Testis (tissue), 2 donors: ENCODE measurements at regions not wholly inside any gene's neighbourhood (a gene's known extent, or its start where the extent isn't known, plus 50 kb on each side); places are given as distances from the start of the nearest gene placed in this dataset.
"Not testable (repeated sequence)": the region's sequence is repeated elsewhere in the genome, so short reads cannot be mapped to it uniquely, and the experiment has no call there.

ENCODE experiments used
- DNase-seq: peaks from one replicate; pipeline ENCODE4 v3.0.0-alpha.2; 2019
- H3K27ac ChIP-seq, 2 donors: fragments of 200-600 bp; sonication (generic); one replicate each; pipeline ENCODE4 v1.5.1; 2019
- H3K27me3 ChIP-seq: fragments of 200-600 bp; sonication (generic); one replicate; pipeline ENCODE4 v1.5.1; 2019
- H3K36me3 ChIP-seq: fragments of 200-600 bp; sonication (generic); one replicate; pipeline ENCODE4 v1.5.1; 2017; ENCODE audit warnings: low read depth; ENCODE audit errors: missing control alignments
- H3K4me1 ChIP-seq: fragments of 200-600 bp; sonication (generic); one replicate; pipeline ENCODE4 v1.5.1; 2019
- H3K4me3 ChIP-seq, 2 donors: fragments of 200-600 bp; sonication (generic); one replicate each; pipeline ENCODE4 v1.5.1; 2017 to 2019
- H3K9me3 ChIP-seq: fragments of 200-600 bp; sonication (generic); one replicate; pipeline ENCODE4 v1.5.1; 2017
- POLR2A ChIP-seq: fragments of 450-650 bp; IDR thresholded peaks from one replicate; pipeline ENCODE4 v1.6.1; 2017; ENCODE audit warnings: antibody characterized with exemption, mild to moderate bottlenecking, moderate library complexity
- WGBS, 2 donors: methylation state at CpG; one replicate each; pipeline ENCODE4 v1.1.5; 2018; 5-methylcytosine and 5-hydroxymethylcytosine counted together
- intact Hi-C: fragments of 100-400 bp; cut with DNase I; formaldehyde crosslinking; loops from one replicate; pipeline ENCODE4 v1.15.1; 2023; ENCODE audit warnings: low total_unique reads
- TF ChIP-seq, protein P1 (sequence below), 3 experiments: fragments of 450-650 bp in 2 of 3; fragments of 200-600 bp in 1 of 3; sonication (generic) in 1 of 3; IDR thresholded peaks; one replicate each; pipeline ENCODE4 v1.5.1; 2016 to 2019; ENCODE audit warnings: antibody characterized with exemption in 3 of 3, mild to moderate bottlenecking in 2 of 3, moderate library complexity in 1 of 3

- Histone ChIP-seq H3K9me3 (no peaks in the 10 kb centered on the region), H3K27ac (no peak overlapping the region), H3K4me1 (no peaks in the 10 kb centered on the region), H3K27me3 (no peaks in the 10 kb centered on the region), H3K4me3 (no peak overlapping the region), H3K36me3 (no peaks in the 10 kb centered on the region)
- no peak for DNase-seq
- intact Hi-C loops = no loop called here
- TF ChIP-seq POLR2A = no peak
- TF ChIP-seq, protein P1, sequence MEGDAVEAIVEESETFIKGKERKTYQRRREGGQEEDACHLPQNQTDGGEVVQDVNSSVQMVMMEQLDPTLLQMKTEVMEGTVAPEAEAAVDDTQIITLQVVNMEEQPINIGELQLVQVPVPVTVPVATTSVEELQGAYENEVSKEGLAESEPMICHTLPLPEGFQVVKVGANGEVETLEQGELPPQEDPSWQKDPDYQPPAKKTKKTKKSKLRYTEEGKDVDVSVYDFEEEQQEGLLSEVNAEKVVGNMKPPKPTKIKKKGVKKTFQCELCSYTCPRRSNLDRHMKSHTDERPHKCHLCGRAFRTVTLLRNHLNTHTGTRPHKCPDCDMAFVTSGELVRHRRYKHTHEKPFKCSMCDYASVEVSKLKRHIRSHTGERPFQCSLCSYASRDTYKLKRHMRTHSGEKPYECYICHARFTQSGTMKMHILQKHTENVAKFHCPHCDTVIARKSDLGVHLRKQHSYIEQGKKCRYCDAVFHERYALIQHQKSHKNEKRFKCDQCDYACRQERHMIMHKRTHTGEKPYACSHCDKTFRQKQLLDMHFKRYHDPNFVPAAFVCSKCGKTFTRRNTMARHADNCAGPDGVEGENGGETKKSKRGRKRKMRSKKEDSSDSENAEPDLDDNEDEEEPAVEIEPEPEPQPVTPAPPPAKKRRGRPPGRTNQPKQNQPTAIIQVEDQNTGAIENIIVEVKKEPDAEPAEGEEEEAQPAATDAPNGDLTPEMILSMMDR (IDR thresholded peaks at IDR 0.05) = no peak
- 90 to 92% methylated on average over 1 of the region's 1 CpG for WGBS, 2 donors
Observed at GRCh38 chr13:62760724-62761123, 1345.1 kb upstream of the PCDH20 start.

DNA sequence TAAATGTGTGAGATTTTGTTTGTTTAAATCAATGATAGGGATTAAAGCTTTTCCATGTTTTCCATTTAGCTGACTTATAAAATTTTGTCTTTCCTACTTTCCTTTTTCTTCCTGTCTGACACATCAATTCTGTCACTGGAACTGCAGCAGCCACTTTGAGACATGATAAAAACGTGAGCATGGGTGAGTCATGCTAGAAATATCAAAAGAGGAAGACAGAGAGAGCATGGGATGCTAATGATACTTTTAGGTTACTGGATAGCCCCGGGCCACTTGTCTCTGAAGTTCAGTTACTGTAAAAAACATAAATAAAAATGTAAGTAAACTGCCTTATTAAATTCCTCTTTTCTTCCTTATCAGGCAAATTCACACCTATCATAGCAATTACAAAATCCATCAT lies 1332.0 kb upstream of the PCDH20 start:
- no peak overlapping the region for H3K27ac ChIP-seq
- H3K4me1 ChIP-seq = no peaks in the 10 kb centered on the region
- WGBS, 2 donors = 50 to 53% methylated on average over 2 of the region's 2 CpGs
- H3K27me3 ChIP-seq = no peaks in the 10 kb centered on the region
- H3K36me3 ChIP-seq = no peaks in the 10 kb centered on the region
- TF ChIP-seq, protein P1 (IDR thresholded peaks at IDR 0.05) = no peak
- intact Hi-C loops = no loop called here
- H3K9me3 ChIP-seq = no peaks in the 10 kb centered on the region
- H3K4me3 ChIP-seq = no peak overlapping the region
- no peak for DNase-seq

DNA sequence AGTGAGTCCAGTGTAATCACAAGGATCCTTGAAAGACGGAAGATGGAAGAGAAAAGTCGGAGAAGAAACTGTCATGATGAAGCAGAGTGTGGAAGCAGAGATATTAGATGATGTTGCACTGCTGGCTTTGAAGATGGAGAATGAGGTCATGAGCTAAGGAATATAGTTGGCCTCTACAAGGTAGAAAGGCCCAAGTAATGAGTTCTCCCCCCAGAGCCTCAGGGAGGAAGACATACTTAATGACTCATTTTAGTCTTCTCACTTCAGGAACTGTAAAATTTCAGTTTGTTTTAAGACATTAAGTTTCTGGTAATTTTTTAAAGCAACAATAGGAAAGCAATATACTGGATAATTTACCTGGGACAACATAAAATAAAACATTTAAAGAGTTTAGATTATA lies 1331.5 kb upstream of the PCDH20 start:
- WGBS, 2 donors = 86 to 91% methylated on average over 2 of the region's 2 CpGs
- no peaks in the 10 kb centered on the region for H3K27me3 ChIP-seq
- no peak for TF ChIP-seq POLR2A
- TF ChIP-seq, protein P1 (IDR thresholded peaks at IDR 0.05) = no peak
- H3K4me1 ChIP-seq = no peaks in the 10 kb centered on the region
- DNase-seq = no peak
- intact Hi-C loops = no loop called here
- H3K4me3 ChIP-seq = no peak overlapping the region
- H3K36me3 ChIP-seq = no peaks in the 10 kb centered on the region
- no peak overlapping the region for H3K27ac ChIP-seq
- no peaks in the 10 kb centered on the region for H3K9me3 ChIP-seq

DNA sequence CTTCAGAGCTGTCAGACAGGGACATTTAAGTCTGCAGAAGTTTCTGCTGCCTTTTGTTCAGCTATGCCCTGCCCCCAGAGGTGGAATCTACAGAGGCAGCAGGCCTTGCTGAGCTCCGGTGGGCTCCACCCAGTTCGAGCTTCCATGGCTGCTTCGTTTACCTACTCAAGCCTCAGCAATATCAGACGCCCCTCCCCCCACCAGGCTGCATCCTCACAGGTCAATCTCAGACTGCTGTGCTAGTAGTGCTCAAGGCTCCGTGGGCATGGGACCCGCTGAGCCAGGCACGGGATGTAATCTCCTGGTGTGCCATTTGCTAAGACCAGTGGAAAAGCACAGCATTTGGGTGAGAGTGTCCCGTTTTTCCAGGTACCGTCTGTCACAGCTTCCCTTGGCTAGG lies 1314.1 kb upstream of the PCDH20 start:
- DNase-seq, intact Hi-C loops, H3K9me3 ChIP-seq, H3K4me1 ChIP-seq, H3K27me3 ChIP-seq, H3K27ac ChIP-seq, H3K36me3 ChIP-seq, H3K4me3 ChIP-seq: not testable (repeated sequence)
- 86% methylated on average over 4 to 9 of the region's 9 CpGs for WGBS, 2 donors

GRCh38 chr13:62721893-62722292 lies 1306.2 kb upstream of the PCDH20 start:
- no peak overlapping the region for H3K27ac ChIP-seq
- 54 to 58% methylated on average over 4 of the region's 4 CpGs for WGBS, 2 donors
- no peak for DNase-seq
- no peaks in the 10 kb centered on the region for H3K4me1 ChIP-seq
- H3K27me3 ChIP-seq = no peaks in the 10 kb centered on the region
- no peaks in the 10 kb centered on the region for H3K36me3 ChIP-seq
- no peak for TF ChIP-seq POLR2A
- TF ChIP-seq, protein P1 (IDR thresholded peaks at IDR 0.05) = no peak
- H3K4me3 ChIP-seq = no peak overlapping the region
- no peaks in the 10 kb centered on the region for H3K9me3 ChIP-seq
- intact Hi-C loops = no loop called here

DNA sequence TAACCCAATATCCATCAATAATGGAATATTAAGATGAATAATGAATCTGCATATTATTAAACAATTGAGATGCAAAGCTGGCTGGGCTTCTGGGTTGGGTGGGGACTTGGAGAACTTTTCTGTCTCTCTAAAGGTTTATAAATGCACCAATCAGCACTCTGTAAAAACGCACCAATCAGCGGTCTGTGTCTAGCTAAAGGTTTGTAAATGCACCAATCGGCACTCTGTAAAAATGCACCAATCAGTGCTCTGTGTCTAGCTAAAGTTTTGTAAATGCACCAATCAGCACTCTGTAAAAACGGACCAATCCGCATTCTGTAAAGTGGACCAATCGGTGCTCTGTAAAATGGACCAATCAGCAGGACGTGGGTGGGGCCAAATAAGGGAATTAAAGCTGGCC lies 1296.3 kb upstream of the PCDH20 start:
- H3K9me3 ChIP-seq, H3K4me3 ChIP-seq, H3K36me3 ChIP-seq, H3K4me1 ChIP-seq, H3K27me3 ChIP-seq, intact Hi-C loops: not testable (repeated sequence)
- peak; percentile 52 for DNase-seq
- H3K27ac ChIP-seq = peak overlapping the region in 1 of 2 donors; percentile 64
- 81 to 92% methylated on average over 7 of the region's 7 CpGs for WGBS, 2 donors
